HepG2 (cell line): ENCODE measurements at regions not wholly inside any gene's neighbourhood (a gene's known extent, or its start where the extent isn't known, plus 50 kb on each side); places are given as distances from the start of the nearest gene placed in this dataset.

ENCODE experiments used
- ATAC-seq: fragments of 200-7000 bp; cut with Tn5 transposase; 3 replicates; pipeline ENCODE4 v1.9.1; 2020; ENCODE audit warnings: mild to moderate bottlenecking, moderate library complexity
- BruUV-seq: library from RNA; stranded (reverse); fragments of 400-500 nt; replicated peaks from 2 replicates; lab custom pipeline; 2021; lab: Mats Ljungman, UMichigan
- CTCF ChIA-PET: fragments of 300-600 bp; formaldehyde crosslinking; extraction: SDS; loops from one replicate; lab custom pipeline; 2021; ENCODE audit warnings: low total read pairs, inconsistent platforms, low intra/inter-chr PET ratio; lab: Yijun Ruan, JAX
- POLR2A ChIA-PET: fragments of 350-600 bp; sonication (Branson Sonifier 250); formaldehyde crosslinking; loops from one replicate; lab custom pipeline; 2020; ENCODE audit warnings: antibody characterized with exemption, inconsistent platforms; lab: Yijun Ruan, JAX
- DNase-seq: peaks from one replicate; pipeline ENCODE4 v3.0.0-alpha.2; 2015; ENCODE audit warnings: low spot score
- FAIRE-seq: peaks from 3 replicates; lab custom pipeline; 2011; peaks lifted over from hg19 to GRCh38; lab: Jason Lieb, UNC
- H2AFZ ChIP-seq: one replicate; pipeline ENCODE4 v1.6.1; 2011; ENCODE audit warnings: low read length, inconsistent platforms
- H3K27ac ChIP-seq: fragments of 300-600 bp; 3 replicates; pipeline ENCODE4 v1.8.0; 2011; ENCODE audit warnings: mixed run types, mild to moderate bottlenecking, mixed read lengths, low read length, inconsistent platforms; ENCODE audit not compliant: insufficient read depth; ENCODE audit errors: extremely low read length
- H3K27me3 ChIP-seq, 2 experiments: fragments of 200-600 bp in 1 of 2; 2 replicates in 1 of 2; 3 replicates in 1 of 2; pipeline versions ENCODE4 v1.6.0 to v1.8.0; 2011; ENCODE audit warnings: low read length in 2 of 2, mild to moderate bottlenecking in 2 of 2, moderate library complexity in 2 of 2, inconsistent platforms in 1 of 2; ENCODE audit not compliant: insufficient read depth in 2 of 2, control insufficient read depth in 1 of 2
- H3K36me3 ChIP-seq, 2 experiments: fragments of 200-600 bp in 1 of 2; replicated peaks in 1 of 2; 2 replicates in 1 of 2; 3 replicates in 1 of 2; pipeline versions ENCODE4 v1.5.1 to v1.8.0; 2011; ENCODE audit warnings: low read length in 2 of 2, inconsistent platforms in 1 of 2; ENCODE audit not compliant: insufficient read depth in 2 of 2, control insufficient read depth in 1 of 2
- H3K4me1 ChIP-seq: 2 replicates; pipeline ENCODE4 v1.5.1; 2012; ENCODE audit warnings: low read length, inconsistent platforms; ENCODE audit not compliant: insufficient read depth
- H3K4me2 ChIP-seq: 2 replicates; pipeline ENCODE4 v1.6.0; 2011; ENCODE audit warnings: low read depth, low read length, inconsistent platforms
- H3K4me3 ChIP-seq, 3 experiments: fragments of 200-600 bp in 1 of 3; sonication (generic), shearing (Covaris generic) in 1 of 3; replicated peaks in 1 of 3; 2 replicates each; pipeline ENCODE4 v1.5.1; 2011 to 2016; ENCODE audit warnings: low read length in 3 of 3, inconsistent platforms in 2 of 3, low read depth in 2 of 3, mild to moderate bottlenecking in 2 of 3, control low read depth in 1 of 3, mixed read lengths in 1 of 3; ENCODE audit not compliant: insufficient read depth in 1 of 3
- H3K79me2 ChIP-seq: one replicate; pipeline ENCODE4 v1.6.1; 2011; ENCODE audit warnings: low read length, inconsistent platforms; ENCODE audit not compliant: insufficient read depth
- H3K9ac ChIP-seq: 2 replicates; pipeline ENCODE4 v1.6.0; 2011; ENCODE audit warnings: mild to moderate bottlenecking, low read depth, low read length, inconsistent platforms; ENCODE audit not compliant: insufficient read depth
- H3K9me3 ChIP-seq: 2 replicates; pipeline ENCODE4 v1.5.1; 2012; ENCODE audit warnings: mild to moderate bottlenecking, low read length
- H4K20me1 ChIP-seq: 2 replicates; pipeline ENCODE4 v1.6.0; 2011; ENCODE audit warnings: inconsistent platforms, mild to moderate bottlenecking, low read length, moderate library complexity; ENCODE audit not compliant: insufficient read depth
- GTF2F1 ChIP-seq: fragments of 150-350 bp; IDR thresholded peaks from 2 replicates; pipeline ENCODE4 v1.6.1; 2014; ENCODE audit warnings: low read length
- KDM4B ChIP-seq: sonication (generic); formaldehyde crosslinking; IDR thresholded peaks from 2 replicates; pipeline ENCODE4 v1.4.0; 2020; ENCODE audit warnings: missing genetic modification reagents
- NFKB2 ChIP-seq: sonication (generic); formaldehyde crosslinking; IDR thresholded peaks from 2 replicates; pipeline ENCODE4 v1.4.0; 2020; ENCODE audit warnings: missing genetic modification reagents, borderline replicate concordance
- ZNF629 ChIP-seq: sonication (generic); formaldehyde crosslinking; conservative IDR thresholded peaks from 2 replicates; pipeline ENCODE4 v1.5.0; 2020; ENCODE audit warnings: missing genetic modification reagents
- ZNF790 ChIP-seq: sonication (generic); formaldehyde crosslinking; IDR thresholded peaks from 2 replicates; pipeline ENCODE4 v1.8.0; 2022; ENCODE audit warnings: missing genetic modification reagents, mild to moderate bottlenecking, borderline replicate concordance
- WGBS: methylation state at CpG from one replicate; pipeline ENCODE4 v1.1.6; 2017; ENCODE audit warnings: low lambda C conversion rate; 5-methylcytosine and 5-hydroxymethylcytosine counted together
- in situ Hi-C: cut with HindIII; loops from 2 replicates; pipeline ENCODE4 v1.10.0; 2017; ENCODE audit warnings: low pct_unique_long_range_greater_than_20kb; ENCODE audit not compliant: extremely low pct_ligation_motif_present
- intact Hi-C: fragments of 100-400 bp; cut with micrococcal nuclease; formaldehyde crosslinking; loops from one replicate; pipeline ENCODE4 v1.10.0; 2022; ENCODE audit not compliant: unreplicated experiment
- TF ChIP-seq, protein P1 (sequence below): sonication (generic); formaldehyde crosslinking; IDR thresholded peaks from 2 replicates; pipeline ENCODE4 v1.5.1; 2020; ENCODE audit warnings: mild to moderate bottlenecking, missing genetic modification reagents, moderate library complexity
- TF ChIP-seq, protein P2 (sequence below): sonication (generic); formaldehyde crosslinking; IDR thresholded peaks from 2 replicates; pipeline ENCODE4 v1.4.0; 2020; ENCODE audit warnings: mild to moderate bottlenecking, low read depth, missing genetic modification reagents
- TF ChIP-seq, protein P3 (sequence below), 2 experiments: sonication (generic) in 1 of 2; formaldehyde crosslinking in 1 of 2; IDR thresholded peaks; 2 replicates each; pipeline versions ENCODE4 v1.5.1 to v1.6.1; 2011 to 2020; ENCODE audit warnings: borderline replicate concordance in 1 of 2, low read depth in 1 of 2, low read length in 1 of 2, mild to moderate bottlenecking in 1 of 2, missing genetic modification reagents in 1 of 2, moderate library complexity in 1 of 2

- H2AFZ ChIP-seq = no peak overlapping the region
- H3K4me3 ChIP-seq = no peak overlapping the region
- no peak for TF ChIP-seq KDM4B
- TF ChIP-seq, protein P1, sequence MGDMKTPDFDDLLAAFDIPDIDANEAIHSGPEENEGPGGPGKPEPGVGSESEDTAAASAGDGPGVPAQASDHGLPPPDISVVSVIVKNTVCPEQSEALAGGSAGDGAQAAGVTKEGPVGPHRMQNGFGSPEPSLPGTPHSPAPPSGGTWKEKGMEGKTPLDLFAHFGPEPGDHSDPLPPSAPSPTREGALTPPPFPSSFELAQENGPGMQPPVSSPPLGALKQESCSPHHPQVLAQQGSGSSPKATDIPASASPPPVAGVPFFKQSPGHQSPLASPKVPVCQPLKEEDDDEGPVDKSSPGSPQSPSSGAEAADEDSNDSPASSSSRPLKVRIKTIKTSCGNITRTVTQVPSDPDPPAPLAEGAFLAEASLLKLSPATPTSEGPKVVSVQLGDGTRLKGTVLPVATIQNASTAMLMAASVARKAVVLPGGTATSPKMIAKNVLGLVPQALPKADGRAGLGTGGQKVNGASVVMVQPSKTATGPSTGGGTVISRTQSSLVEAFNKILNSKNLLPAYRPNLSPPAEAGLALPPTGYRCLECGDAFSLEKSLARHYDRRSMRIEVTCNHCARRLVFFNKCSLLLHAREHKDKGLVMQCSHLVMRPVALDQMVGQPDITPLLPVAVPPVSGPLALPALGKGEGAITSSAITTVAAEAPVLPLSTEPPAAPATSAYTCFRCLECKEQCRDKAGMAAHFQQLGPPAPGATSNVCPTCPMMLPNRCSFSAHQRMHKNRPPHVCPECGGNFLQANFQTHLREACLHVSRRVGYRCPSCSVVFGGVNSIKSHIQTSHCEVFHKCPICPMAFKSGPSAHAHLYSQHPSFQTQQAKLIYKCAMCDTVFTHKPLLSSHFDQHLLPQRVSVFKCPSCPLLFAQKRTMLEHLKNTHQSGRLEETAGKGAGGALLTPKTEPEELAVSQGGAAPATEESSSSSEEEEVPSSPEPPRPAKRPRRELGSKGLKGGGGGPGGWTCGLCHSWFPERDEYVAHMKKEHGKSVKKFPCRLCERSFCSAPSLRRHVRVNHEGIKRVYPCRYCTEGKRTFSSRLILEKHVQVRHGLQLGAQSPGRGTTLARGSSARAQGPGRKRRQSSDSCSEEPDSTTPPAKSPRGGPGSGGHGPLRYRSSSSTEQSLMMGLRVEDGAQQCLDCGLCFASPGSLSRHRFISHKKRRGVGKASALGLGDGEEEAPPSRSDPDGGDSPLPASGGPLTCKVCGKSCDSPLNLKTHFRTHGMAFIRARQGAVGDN (CRISPR knock-in tag) = no peak
- no peak for TF ChIP-seq ZNF790 (CRISPR knock-in tag)
- no peaks in the 10 kb centered on the region for H3K4me1 ChIP-seq
- WGBS = 56% methylated on average over 13 of the region's 13 CpGs
- H3K4me2 ChIP-seq = no peak overlapping the region
- in situ Hi-C loops (no loop called here), intact Hi-C loops (no loop called here)
- H3K79me2 ChIP-seq = no peaks in the 10 kb centered on the region
- ChIA-PET POLR2A (no interaction called here), CTCF (no interaction called here)
- peaks cover 4 to 78% of the 10 kb centered on the region in 2 experiments; a peak in 4 of 5 replicates for H3K27me3 ChIP-seq
- FAIRE-seq (no peak), ATAC-seq (no peak), DNase-seq (no peak)
- H3K9ac ChIP-seq = no peak overlapping the region
- no peaks in the 10 kb centered on the region for H4K20me1 ChIP-seq
- no peak overlapping the region for H3K27ac ChIP-seq
- BruUV-seq = no TSS peak
- H3K9me3 ChIP-seq = no peaks in the 10 kb centered on the region
- H3K36me3 ChIP-seq = no peaks in the 10 kb centered on the region
Observed at GRCh38 chr2:239803766-239804115, 221.4 kb downstream of the NDUFA10 start.

DNA sequence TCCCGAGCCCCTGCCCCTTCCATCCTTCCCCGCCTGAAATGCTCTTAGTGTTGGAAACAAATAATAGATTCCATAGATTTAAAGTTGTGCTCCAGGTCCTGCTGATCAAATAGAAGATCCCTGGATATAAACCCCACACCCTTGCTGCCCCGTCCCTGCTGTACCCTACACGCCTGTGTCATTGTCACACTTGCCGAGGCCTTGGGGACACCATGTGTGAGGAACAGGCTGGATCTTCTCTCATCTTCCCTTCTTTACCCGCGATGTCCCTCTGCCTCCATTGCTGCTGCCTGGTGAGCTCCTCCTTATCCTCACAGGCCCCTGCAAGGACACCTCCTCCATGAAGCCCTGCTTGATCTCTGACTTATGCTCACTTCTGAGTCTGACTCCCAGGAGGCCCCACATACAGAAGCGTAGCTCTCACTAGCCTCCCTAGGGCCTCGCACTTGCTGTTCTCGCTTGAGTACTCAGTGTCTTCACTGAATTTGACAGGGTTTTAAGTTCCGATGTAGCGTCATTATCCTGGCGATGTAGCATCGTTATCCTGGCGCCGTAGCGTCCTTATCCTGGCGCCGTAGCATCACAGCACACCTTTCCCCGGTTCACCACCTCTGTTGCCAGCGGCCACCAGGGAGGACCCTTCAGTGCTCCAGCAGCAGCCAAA is 221.9 kb downstream of the NDUFA10 start:
- H3K27me3 ChIP-seq = peaks cover 4 to 77% of the 10 kb centered on the region in 2 experiments; a peak in 4 of 5 replicates
- in situ Hi-C loops (no loop called here), intact Hi-C loops (no loop called here)
- no peak for ATAC-seq
- H3K36me3 ChIP-seq = no peaks in the 10 kb centered on the region
- POLR2A ChIA-PET = no interaction called here
- H3K4me3 ChIP-seq = no peak overlapping the region
- no peak overlapping the region for H3K27ac ChIP-seq
- BruUV-seq = no TSS peak
- H3K4me1 ChIP-seq = no peaks in the 10 kb centered on the region
- H3K4me2 ChIP-seq = no peak overlapping the region
- CTCF ChIA-PET = no interaction called here
- DNase-seq = no peak
- no peaks in the 10 kb centered on the region for H4K20me1 ChIP-seq
- H3K9me3 ChIP-seq = no peaks in the 10 kb centered on the region
- H3K9ac ChIP-seq = no peak overlapping the region
- H2AFZ ChIP-seq = no peak overlapping the region
- WGBS = 56% methylated on average over 21 of the region's 21 CpGs
- FAIRE-seq = no peak
- no peaks in the 10 kb centered on the region for H3K79me2 ChIP-seq
- TF ChIP-seq ZNF629 (CRISPR knock-in tag) (no peak), GTF2F1 (no peak), NFKB2 (CRISPR knock-in tag) (no peak)
- TF ChIP-seq, protein P2, sequence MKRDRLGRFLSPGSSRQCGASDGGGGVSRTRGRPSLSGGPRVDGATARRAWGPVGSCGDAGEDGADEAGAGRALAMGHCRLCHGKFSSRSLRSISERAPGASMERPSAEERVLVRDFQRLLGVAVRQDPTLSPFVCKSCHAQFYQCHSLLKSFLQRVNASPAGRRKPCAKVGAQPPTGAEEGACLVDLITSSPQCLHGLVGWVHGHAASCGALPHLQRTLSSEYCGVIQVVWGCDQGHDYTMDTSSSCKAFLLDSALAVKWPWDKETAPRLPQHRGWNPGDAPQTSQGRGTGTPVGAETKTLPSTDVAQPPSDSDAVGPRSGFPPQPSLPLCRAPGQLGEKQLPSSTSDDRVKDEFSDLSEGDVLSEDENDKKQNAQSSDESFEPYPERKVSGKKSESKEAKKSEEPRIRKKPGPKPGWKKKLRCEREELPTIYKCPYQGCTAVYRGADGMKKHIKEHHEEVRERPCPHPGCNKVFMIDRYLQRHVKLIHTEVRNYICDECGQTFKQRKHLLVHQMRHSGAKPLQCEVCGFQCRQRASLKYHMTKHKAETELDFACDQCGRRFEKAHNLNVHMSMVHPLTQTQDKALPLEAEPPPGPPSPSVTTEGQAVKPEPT (CRISPR knock-in tag) = no peak
- TF ChIP-seq, protein P3, sequence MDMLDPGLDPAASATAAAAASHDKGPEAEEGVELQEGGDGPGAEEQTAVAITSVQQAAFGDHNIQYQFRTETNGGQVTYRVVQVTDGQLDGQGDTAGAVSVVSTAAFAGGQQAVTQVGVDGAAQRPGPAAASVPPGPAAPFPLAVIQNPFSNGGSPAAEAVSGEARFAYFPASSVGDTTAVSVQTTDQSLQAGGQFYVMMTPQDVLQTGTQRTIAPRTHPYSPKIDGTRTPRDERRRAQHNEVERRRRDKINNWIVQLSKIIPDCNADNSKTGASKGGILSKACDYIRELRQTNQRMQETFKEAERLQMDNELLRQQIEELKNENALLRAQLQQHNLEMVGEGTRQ (IDR thresholded peaks at IDR 0.05; ENCODE audit: low read depth, low read length) = no peak
- TF ChIP-seq, protein P3 (CRISPR knock-in tag; IDR thresholded peaks at IDR 0.05; ENCODE audit: borderline replicate concordance) = no peak
